H1 (cell line): ENCODE measurements at regions not wholly inside any gene's neighbourhood (a gene's known extent, or its start where the extent isn't known, plus 50 kb on each side); places are given as distances from the start of the nearest gene placed in this dataset.

Source experiments
- ATF3 ChIP-seq: IDR thresholded peaks from 2 replicates; pipeline ENCODE4 v1.6.1; 2011; ENCODE audit warnings: low read depth, mild to moderate bottlenecking, low read length; ENCODE audit not compliant: insufficient read depth
- CHD2 ChIP-seq: IDR thresholded peaks from 2 replicates; pipeline ENCODE4 v1.6.1; 2012; ENCODE audit warnings: low read length, improper control_type of control experiment
- CTBP2 ChIP-seq: IDR thresholded peaks from 2 replicates; pipeline ENCODE4 v1.7.0; 2011; ENCODE audit warnings: borderline replicate concordance, mild to moderate bottlenecking, moderate library complexity, mixed read lengths, low read length; ENCODE audit not compliant: insufficient read depth, insufficient read length
- EP300 ChIP-seq, 2 experiments: IDR thresholded peaks; 1 replicate in 1 of 2; 2 replicates in 1 of 2; pipeline ENCODE4 v1.6.1; 2011 to 2012; ENCODE audit warnings: low read depth in 2 of 2, low read length in 2 of 2, mild to moderate bottlenecking in 2 of 2, borderline replicate concordance in 1 of 2, inconsistent platforms in 1 of 2, moderate library complexity in 1 of 2
- JUND ChIP-seq: IDR thresholded peaks from 2 replicates; pipeline ENCODE4 v1.6.1; 2011; ENCODE audit warnings: mild to moderate bottlenecking, improper control_type of control experiment, low read length
- MAFK ChIP-seq: IDR thresholded peaks from 2 replicates; pipeline ENCODE4 v1.6.1; 2012; ENCODE audit warnings: low read depth, mild to moderate bottlenecking, improper control_type of control experiment, low read length
- POLR2AphosphoS5 ChIP-seq: IDR thresholded peaks from 2 replicates; pipeline ENCODE4 v1.6.1; 2011; ENCODE audit warnings: low read depth, low read length
- RBBP5 ChIP-seq: IDR thresholded peaks from 2 replicates; pipeline ENCODE4 v1.7.1; 2012; ENCODE audit warnings: low read depth, mild to moderate bottlenecking, inconsistent platforms, low read length, moderate library complexity, borderline replicate concordance
- RFX5 ChIP-seq: IDR thresholded peaks from 2 replicates; pipeline ENCODE4 v1.6.1; 2011; ENCODE audit warnings: low read depth, low read length, improper control_type of control experiment, borderline replicate concordance
- TF ChIP-seq, protein P1 (sequence below): fragments of 300-600 bp; sonication (generic); IDR thresholded peaks from 2 replicates; pipeline ENCODE4 v1.7.1; 2012; ENCODE audit warnings: low read length, moderate library complexity, mild to moderate bottlenecking, inconsistent platforms; ENCODE audit not compliant: insufficient replicate concordance

- TF ChIP-seq, protein P1, sequence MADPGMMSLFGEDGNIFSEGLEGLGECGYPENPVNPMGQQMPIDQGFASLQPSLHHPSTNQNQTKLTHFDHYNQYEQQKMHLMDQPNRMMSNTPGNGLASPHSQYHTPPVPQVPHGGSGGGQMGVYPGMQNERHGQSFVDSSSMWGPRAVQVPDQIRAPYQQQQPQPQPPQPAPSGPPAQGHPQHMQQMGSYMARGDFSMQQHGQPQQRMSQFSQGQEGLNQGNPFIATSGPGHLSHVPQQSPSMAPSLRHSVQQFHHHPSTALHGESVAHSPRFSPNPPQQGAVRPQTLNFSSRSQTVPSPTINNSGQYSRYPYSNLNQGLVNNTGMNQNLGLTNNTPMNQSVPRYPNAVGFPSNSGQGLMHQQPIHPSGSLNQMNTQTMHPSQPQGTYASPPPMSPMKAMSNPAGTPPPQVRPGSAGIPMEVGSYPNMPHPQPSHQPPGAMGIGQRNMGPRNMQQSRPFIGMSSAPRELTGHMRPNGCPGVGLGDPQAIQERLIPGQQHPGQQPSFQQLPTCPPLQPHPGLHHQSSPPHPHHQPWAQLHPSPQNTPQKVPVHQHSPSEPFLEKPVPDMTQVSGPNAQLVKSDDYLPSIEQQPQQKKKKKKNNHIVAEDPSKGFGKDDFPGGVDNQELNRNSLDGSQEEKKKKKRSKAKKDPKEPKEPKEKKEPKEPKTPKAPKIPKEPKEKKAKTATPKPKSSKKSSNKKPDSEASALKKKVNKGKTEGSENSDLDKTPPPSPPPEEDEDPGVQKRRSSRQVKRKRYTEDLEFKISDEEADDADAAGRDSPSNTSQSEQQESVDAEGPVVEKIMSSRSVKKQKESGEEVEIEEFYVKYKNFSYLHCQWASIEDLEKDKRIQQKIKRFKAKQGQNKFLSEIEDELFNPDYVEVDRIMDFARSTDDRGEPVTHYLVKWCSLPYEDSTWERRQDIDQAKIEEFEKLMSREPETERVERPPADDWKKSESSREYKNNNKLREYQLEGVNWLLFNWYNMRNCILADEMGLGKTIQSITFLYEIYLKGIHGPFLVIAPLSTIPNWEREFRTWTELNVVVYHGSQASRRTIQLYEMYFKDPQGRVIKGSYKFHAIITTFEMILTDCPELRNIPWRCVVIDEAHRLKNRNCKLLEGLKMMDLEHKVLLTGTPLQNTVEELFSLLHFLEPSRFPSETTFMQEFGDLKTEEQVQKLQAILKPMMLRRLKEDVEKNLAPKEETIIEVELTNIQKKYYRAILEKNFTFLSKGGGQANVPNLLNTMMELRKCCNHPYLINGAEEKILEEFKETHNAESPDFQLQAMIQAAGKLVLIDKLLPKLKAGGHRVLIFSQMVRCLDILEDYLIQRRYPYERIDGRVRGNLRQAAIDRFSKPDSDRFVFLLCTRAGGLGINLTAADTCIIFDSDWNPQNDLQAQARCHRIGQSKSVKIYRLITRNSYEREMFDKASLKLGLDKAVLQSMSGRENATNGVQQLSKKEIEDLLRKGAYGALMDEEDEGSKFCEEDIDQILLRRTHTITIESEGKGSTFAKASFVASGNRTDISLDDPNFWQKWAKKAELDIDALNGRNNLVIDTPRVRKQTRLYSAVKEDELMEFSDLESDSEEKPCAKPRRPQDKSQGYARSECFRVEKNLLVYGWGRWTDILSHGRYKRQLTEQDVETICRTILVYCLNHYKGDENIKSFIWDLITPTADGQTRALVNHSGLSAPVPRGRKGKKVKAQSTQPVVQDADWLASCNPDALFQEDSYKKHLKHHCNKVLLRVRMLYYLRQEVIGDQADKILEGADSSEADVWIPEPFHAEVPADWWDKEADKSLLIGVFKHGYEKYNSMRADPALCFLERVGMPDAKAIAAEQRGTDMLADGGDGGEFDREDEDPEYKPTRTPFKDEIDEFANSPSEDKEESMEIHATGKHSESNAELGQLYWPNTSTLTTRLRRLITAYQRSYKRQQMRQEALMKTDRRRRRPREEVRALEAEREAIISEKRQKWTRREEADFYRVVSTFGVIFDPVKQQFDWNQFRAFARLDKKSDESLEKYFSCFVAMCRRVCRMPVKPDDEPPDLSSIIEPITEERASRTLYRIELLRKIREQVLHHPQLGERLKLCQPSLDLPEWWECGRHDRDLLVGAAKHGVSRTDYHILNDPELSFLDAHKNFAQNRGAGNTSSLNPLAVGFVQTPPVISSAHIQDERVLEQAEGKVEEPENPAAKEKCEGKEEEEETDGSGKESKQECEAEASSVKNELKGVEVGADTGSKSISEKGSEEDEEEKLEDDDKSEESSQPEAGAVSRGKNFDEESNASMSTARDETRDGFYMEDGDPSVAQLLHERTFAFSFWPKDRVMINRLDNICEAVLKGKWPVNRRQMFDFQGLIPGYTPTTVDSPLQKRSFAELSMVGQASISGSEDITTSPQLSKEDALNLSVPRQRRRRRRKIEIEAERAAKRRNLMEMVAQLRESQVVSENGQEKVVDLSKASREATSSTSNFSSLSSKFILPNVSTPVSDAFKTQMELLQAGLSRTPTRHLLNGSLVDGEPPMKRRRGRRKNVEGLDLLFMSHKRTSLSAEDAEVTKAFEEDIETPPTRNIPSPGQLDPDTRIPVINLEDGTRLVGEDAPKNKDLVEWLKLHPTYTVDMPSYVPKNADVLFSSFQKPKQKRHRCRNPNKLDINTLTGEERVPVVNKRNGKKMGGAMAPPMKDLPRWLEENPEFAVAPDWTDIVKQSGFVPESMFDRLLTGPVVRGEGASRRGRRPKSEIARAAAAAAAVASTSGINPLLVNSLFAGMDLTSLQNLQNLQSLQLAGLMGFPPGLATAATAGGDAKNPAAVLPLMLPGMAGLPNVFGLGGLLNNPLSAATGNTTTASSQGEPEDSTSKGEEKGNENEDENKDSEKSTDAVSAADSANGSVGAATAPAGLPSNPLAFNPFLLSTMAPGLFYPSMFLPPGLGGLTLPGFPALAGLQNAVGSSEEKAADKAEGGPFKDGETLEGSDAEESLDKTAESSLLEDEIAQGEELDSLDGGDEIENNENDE = no peak
- TF ChIP-seq CHD2 (no peak), ATF3 (no peak), RBBP5 (no peak), RFX5 (no peak), MAFK (no peak), CTBP2 (no peak), JUND (no peak), EP300 (IDR thresholded peaks at IDR 0.05; ENCODE audit: borderline replicate concordance in 1 of 2, low read depth in 2 of 2, low read length in 2 of 2) (no peak), POLR2AphosphoS5 (no peak)
These were observed 119.9 kb upstream of the MPPED2 start (continued) for GRCh38 chr11:30705913-30706675.
